ENCODE measurements at regions not wholly inside any gene's neighbourhood (a gene's known extent, or its start where the extent isn't known, plus 50 kb on each side); places are given as distances from the start of the nearest gene placed in this dataset.

- DNase-seq (ENCODE audit: low read depth, low spot score), result no peak
These were observed 90.4 kb upstream of the ATF7IP start for GRCh38 chr12:14275111-14275510.

GRCh38 chr12:14275886-14276285 is 89.6 kb upstream of the ATF7IP start:
- no peak for DNase-seq (ENCODE audit: low read depth, low spot score)

GRCh38 chr12:14278294-14278953 is 87.1 kb upstream of the ATF7IP start:
- no peak for DNase-seq (ENCODE audit: low read depth, low spot score)

- no peak for DNase-seq (ENCODE audit: low read depth, low spot score)
These were observed 85.6 kb upstream of the ATF7IP start for GRCh38 chr12:14279845-14280244.

- DNase-seq (ENCODE audit: low read depth, low spot score), result no peak
These were observed 84.6 kb upstream of the ATF7IP start for GRCh38 chr12:14280921-14281320.

- no peak for DNase-seq (ENCODE audit: low read depth, low spot score)
These were observed 83.9 kb upstream of the ATF7IP start for GRCh38 chr12:14281539-14281938.

- no peak for DNase-seq (ENCODE audit: low read depth, low spot score)
These were observed 81.9 kb upstream of the ATF7IP start for GRCh38 chr12:14283489-14284144.

GRCh38 chr12:14284184-14284722 is 81.2 kb upstream of the ATF7IP start:
- no peak for DNase-seq (ENCODE audit: low read depth, low spot score)

GRCh38 chr12:14289601-14290000 is 75.9 kb upstream of the ATF7IP start:
- DNase-seq (ENCODE audit: low read depth, low spot score), result no peak

- DNase-seq (ENCODE audit: low read depth, low spot score), result no peak
These were observed 74.5 kb upstream of the ATF7IP start for GRCh38 chr12:14290951-14291350.

- no peak for DNase-seq (ENCODE audit: low read depth, low spot score)
These were observed 61.8 kb upstream of the ATF7IP start for GRCh38 chr12:14303661-14304155.

GRCh38 chr12:14307004-14307403 is 58.5 kb upstream of the ATF7IP start:
- no peak for DNase-seq (ENCODE audit: low read depth, low spot score)

- no peak for DNase-seq (ENCODE audit: low read depth, low spot score)
These were observed 57.0 kb upstream of the ATF7IP start for GRCh38 chr12:14308516-14308915.

- DNase-seq (ENCODE audit: low read depth, low spot score), result no peak
These were observed 54.6 kb upstream of the ATF7IP start for GRCh38 chr12:14310866-14311265.

GRCh38 chr12:14313379-14314138 is 51.9 kb upstream of the ATF7IP start:
- DNase-seq (ENCODE audit: low read depth, low spot score), result no peak

- no peak for DNase-seq (ENCODE audit: low read depth, low spot score)
These were observed 50.7 kb upstream of the ATF7IP start for GRCh38 chr12:14314801-14315200.

- DNase-seq (ENCODE audit: low read depth, low spot score), result no peak
These were observed 50.0 kb upstream of the ATF7IP start for GRCh38 chr12:14315501-14315900.

Data from iPS DF 19.7 (cell line).